ENCODE measurements at regions not wholly inside any gene's neighbourhood (a gene's known extent, or its start where the extent isn't known, plus 50 kb on each side); places are given as distances from the start of the nearest gene placed in this dataset.

DNA sequence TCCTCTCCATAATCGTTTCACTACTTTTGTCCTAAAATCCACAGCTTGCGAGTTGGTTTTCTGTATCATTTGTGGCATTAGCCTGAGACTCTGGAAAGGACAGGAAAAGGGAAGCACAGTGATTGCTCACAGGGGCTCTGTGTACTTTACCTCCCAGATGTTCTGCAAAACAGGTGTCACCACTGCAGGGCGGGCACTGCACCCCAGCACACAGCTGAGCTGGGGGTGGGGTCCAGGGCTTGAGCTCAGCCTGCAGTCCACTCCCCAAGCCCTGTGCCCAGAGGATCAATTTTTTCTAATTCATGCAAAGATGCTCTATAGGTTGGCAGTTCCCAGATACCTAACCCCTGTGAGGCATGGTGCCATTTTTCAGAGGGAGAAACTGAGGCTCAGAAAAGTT lies 119.4 kb upstream of the GLI2 start:
- DNase-seq, result no peak

DNA sequence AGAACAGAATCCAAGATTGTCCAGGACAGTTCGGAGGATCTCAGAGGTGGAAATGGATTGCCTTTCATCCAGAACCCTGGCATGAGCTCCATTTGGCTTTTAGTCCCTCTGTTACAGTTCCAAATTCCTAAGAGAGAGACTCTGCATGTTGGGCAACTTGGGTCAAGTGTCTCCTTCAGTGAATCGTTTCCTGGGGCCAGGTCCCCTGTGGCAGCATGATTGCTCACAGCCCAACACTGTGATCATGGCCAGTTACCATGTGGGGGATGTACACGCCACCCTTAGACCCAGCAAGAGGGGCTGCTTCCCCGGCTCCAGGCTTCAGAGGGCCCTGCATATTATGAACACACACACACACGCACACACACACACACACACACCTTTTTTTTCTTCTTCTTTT lies 118.6 kb upstream of the GLI2 start:
- DNase-seq, result no peak

DNA sequence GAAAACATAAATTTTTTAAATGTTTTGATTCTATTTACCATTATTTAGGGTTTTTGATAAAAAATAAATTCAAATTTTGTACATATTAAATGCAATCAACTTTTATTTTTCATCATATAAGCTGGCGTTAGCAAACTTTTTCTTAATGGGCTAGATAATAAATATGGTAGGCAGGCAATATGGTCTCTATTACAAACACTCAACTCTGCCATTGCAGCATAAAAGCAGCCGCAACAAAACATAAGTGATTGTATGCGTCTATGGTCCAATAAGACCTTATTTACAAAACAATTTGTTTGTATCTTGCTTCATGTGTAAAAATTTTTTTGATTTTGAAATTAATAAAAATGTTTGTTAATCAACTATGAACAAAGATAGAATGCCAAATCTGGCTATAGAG lies 116.8 kb upstream of the GLI2 start:
- no peak for DNase-seq

DNA sequence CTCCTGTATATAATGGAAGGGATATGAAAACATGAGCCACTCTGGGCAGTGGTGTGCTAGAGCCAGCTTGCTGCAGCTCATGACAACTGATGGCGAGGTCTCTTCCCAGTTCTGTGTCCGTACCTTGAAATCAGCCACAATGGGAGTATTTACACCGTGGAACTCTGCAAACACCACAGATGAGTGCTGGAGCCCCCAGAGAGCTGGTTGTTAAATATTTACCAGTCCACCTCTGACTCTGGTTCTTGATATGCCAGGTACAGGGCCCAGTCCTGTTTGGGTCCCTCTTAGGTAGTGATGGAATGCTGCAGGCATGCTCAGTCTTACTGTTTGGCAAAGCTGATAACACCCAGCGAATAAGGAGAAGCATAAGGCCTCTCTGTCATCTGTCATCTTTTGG lies 116.1 kb upstream of the GLI2 start:
- DNase-seq, result no peak

DNA sequence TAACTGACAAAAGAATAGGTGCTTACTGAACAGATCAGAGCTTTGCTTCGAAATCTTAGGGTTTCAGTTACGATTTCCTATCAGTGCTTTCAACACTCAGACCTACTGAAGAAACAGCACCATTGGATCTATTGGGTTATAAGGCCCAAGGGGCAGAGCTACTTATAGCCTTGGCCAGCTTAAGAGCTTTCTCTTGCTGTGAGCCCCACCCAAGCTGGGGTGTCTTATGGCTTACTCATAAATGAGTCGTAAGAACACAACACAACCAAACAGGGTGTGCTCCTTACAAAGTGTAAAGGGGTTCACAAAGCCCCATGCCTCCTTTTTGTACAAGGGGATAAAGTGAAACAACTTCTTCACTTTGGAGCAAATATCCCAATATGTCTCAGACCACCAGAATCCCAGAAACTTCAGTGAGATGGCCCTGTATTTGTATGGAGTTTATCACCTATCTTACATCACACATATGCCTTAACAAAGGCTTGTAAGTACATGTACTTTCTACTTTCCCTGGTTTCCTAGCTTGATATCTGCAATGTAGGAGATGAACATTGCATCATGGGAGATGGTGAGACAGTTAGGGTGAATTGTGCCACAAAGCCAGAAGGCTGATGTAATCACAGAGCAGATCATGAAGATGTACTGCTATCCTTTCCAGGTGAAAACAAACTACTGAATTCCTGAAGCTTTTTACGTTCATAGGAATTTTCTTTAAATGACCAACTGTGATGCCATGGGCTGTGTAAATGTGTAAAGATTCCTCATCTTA lies 115.5 kb upstream of the GLI2 start:
- DNase-seq, result no peak

DNA sequence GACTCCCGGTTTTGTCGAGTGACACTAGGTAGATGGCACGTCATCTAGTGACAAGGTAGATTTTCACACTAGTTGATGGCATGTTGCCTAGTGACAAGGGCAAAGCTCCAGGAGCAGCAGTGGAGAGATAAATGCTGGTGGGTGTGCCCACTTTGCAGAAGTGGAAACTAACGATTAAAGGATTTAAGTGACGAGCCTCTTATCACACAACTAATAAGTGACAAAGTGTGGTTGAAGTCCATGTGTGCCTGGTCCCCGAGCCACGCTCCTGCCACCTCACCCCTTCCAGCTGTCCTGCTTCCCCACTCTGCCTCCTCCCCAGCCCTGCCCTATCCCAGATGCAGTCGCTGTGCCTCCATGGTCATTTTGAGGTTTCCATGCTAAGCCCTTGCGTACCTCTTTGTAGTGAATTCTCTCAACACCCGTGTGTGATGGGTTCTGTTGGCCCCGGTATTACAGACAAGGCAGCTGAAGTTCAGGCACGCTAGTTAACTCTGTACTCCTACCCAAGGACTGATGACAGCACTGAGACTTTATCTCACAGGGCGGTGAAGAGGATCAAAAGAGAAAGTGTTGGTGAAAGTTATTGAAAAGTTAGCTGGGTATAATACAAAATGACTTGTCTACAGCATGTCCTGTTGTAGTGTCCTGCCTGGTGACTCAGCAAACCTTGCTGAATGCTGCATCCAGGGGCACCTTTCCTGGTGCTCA lies 113.4 kb upstream of the GLI2 start:
- DNase-seq, result no peak

DNA sequence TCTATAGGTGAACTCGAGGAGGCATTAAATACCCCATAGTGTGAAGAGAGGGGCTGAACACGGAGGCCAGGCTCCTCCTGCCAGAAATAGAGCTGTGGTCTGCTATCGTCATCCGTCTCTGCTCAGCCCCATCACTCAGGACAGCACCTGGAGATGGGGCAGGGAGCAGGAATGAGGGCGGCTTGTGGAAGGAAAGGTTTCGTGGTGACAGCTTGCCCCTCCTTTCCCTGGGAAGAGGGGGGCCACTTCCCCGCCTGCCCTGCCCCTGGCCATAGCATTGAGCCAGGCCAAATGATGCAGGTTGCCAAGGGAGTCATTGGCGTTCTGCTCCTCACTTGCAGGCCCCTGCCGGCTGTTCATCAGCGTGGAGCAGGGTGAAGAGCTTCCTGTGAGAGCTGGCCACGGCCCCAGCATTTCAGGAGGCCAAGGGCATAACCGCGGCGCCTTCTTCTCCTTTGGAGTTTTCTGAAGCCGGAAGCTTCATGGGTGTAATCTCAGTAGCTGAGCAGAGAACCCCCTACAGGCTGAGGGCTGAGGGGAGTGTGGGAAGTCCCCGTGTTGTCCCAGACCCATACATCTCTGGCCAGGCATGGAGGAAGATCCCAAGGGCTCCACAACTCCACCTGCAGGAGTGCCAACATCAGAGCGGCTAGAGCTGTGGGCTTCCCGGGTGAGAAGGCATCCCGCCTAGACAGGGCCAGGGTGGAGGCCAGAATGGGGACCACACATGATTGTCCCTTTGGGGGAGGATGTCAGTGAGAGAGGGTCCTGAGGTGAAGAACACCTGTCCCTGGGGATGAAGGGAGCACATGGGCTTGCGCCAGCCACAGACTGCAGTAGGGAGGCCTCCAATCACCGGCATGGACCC lies 112.5 kb upstream of the GLI2 start:
- DNase-seq, result no peak

DNA sequence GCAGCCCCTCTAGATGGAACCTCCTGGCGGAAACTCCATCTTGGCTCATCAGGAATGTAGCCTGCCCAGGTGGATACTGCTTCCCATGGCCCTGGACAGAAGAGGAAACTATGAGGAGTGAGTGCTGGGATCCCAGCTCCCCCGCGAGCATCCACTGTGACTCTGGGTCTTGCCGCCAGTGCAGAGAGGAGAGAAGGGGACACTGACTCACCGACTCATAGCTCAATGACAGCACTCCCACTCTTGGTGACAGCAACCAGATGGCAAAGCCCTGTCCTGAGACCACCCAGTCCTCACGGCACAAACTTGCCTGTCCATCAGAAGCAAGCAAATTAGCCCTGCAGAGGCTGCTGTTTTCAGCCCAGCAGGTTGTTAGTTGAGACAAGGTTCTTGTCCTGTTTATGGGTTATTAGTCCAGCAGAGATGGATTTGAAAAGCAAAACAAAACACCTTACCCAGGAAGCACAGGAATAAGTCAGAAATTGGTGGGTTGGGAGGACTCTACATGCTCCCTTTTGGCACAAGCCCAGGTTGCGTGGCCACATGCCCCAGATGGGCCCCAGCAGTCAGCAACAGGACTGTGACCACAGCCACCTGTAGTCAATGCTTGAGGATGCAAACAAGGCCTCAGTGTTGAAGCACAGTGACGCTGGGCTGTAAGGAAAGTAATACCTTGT lies 111.5 kb upstream of the GLI2 start:
- DNase-seq, result no peak

DNA sequence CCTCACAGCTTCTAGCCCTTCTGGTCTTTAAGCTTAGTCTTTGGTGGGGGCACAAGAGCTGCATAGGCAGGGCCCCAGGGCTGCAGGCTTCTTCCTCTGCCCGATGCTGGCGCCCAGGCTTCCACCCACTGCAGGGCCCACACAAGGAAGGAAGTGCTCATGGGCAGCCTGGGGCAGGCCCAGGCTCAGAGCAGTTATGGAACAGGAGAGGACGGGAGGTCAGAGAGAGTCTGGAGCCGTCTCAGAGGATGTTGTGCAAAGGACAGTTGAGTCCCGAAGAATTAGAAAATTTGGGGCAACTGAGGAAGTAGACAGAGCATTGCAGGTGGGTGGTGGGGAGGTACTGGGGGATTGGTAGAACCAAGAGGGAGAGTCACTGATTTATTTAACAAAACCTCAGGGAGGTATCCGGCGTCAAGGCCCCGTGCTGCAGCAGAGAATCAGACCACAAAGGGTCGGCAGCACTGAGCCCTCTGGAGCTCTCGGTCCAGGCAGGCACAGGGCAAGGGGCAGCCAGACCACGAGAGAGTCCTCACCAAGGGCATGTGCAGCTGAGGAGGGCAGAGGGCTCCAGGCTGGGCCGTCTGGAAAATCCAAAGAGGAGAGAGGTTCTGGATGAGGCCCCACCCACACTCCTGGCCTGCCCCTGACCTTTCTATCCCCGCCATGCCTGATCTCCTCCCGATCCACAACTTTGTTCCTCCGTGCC lies 110.8 kb upstream of the GLI2 start:
- no peak for DNase-seq

DNA sequence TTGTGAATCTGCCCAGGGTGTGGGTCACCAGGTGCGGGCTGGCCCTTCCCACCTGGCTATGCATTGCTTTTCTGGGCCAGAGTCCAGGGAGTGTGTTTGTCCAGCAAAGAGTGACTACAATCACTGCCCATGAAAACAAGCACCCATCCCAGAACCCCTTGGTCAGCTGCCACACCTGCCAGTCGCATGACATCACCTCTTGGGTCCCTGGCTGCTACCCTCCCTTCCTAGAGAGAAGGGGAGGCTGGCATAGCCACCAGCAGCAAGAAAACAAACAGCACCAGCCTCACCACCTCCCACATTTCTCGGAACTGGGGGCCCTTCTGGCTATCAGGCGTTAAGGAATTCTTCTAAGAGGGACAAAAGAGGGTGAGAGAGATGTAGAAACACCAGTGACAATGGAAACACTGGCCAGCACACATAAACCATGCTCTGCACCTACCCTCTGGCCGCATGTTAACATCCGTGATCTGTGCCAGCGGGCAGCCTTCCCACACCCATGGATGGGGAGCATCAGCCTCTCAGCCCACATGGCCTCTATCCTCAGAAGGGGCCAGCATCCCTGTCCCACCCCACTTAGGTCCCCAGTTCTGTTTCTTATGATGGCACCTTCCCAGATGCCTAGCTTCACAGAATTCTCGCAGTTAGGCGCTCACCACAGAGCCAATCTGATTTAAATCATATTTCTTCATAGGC lies 109.7 kb upstream of the GLI2 start:
- no peak for DNase-seq

DNA sequence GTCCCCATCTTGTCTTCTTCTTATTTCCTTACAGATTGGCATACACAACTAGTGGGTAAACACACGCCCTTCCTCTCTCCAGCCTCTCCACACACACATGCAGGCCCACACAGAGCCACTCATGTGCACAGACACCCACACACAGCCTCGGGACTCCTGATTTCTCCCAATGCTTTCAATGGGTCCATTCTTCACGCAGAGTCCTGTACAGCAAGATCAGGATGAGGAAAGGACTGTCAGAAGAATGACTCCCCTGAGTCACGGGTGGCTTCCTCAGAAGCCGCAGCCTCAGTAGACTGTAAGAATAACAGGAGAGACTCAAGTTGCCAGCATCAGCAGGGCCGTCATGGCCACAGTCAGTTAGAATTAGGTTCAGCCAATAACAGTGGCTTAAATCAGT lies 109.1 kb upstream of the GLI2 start:
- DNase-seq, result no peak

DNA sequence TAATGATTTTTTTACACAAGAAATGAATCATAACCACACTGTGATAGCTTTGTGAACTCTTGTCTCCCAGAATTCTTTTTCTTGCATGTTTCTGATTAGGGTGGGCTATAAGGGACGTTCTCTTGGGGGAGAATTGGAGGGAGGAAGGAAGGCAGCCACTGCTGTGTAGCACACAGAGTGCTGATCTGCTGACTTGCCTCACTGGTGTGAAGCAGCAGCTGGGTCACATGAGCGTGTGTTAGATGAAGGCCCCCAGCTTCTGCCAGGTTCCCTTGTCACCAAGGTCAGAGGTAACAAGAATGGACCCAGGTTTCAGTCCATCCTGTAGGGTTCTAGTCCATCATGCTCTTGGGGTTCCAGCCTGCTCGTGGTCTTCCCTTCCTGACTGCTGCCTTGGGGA lies 107.4 kb upstream of the GLI2 start:
- no peak for DNase-seq

DNA sequence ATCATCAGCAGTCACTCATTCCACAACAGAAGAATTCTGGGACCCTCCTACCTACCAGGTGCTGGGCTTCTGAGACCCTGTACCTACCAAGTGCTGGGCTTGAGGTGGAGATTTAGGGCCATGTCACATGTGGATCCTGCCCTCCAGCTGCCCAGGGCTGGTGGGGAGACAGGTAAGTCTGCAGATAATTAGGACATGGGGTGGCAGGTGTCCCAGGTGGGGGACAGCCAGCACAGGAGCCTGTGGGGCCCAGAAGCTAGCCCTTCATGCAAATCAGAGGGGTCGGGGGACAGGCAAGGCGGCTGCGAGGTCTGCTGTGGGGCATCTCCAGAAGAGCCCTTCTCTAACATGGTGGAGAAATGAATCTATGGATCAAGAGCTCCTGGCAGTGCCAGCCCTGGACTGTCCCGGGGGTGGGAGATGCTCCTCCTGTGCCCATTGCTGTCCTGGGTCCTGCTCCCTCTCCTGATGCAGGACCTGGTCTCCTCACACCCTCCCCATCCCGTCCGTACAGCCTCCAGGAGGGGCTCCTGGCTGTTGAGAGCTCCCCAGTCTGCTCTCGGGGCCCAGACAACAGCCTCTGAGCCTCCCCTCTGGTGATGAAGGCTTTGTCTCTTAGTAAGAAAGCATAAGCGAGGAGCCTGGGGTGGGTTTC lies 106.3 kb upstream of the GLI2 start:
- DNase-seq, result no peak

DNA sequence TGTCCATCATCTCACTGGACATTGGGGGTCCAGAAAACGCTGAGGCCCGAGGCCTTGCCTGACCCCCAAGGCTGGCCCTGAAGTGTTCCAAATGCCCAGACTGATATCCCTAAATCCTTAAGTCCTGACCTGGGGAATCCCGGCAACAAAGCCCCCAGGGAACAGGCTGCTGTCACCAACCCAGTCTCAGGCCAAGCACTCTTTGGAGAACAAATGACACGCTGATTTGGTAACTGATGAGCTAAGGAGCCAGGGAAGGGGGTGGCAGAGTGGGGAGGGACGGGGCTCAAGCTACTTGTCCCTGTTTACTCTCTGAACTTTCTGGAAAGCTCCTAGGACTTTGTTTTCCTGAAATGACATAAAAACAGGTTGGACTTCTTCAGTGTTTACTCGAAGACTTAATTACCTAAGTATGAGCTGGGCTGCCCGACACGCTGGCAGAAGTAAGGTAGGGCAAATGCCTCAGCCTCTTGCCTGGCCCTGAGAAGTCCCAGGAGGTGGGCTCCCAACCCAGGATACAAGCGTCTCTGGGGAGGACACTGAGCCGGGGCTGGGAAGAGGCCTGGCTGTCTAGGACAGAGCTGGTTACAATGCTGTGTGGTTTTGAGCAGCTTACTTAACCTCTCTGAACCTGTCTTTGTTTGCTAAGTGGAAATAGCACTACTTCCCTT lies 105.5 kb upstream of the GLI2 start:
- no peak for DNase-seq

DNA sequence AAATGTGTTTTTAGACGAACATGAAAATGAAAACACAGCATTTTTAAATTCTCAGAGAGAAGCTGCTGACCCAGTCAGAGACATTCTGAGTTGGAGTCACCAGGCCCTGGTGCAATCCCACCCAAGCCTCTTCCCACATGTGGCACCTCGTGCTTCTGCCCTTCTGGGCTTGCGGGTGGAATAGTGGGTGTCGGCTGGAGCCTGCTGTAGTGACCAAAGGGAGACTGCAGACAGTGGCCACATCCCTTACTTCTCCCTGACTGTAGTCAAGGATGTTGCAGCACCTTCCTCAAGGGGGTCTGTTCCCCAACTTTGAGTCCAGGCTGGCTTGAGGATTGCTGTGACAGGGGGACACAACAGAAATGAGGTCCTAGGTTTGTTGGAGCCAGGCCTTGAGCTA lies 104.4 kb upstream of the GLI2 start:
- DNase-seq, result no peak

DNA sequence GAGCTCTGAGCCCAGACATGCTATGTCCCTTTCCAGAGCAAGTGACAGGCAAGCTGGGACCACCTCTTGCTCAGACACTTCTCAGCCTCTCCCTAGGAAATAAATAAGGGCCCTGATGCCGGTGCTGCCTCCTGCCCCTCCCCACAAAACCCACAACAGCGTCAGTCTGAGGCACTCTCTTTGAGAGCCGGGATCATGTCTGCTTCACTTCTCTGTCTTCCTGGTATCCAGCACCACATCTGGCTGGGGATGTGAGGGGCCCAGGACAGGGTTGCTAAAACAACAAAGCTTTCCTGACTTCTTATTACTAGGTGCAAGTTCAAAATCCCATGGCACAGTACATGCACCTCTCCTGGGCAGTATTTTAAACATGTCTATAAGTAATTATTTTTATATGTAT lies 103.9 kb upstream of the GLI2 start:
- no peak for DNase-seq

DNA sequence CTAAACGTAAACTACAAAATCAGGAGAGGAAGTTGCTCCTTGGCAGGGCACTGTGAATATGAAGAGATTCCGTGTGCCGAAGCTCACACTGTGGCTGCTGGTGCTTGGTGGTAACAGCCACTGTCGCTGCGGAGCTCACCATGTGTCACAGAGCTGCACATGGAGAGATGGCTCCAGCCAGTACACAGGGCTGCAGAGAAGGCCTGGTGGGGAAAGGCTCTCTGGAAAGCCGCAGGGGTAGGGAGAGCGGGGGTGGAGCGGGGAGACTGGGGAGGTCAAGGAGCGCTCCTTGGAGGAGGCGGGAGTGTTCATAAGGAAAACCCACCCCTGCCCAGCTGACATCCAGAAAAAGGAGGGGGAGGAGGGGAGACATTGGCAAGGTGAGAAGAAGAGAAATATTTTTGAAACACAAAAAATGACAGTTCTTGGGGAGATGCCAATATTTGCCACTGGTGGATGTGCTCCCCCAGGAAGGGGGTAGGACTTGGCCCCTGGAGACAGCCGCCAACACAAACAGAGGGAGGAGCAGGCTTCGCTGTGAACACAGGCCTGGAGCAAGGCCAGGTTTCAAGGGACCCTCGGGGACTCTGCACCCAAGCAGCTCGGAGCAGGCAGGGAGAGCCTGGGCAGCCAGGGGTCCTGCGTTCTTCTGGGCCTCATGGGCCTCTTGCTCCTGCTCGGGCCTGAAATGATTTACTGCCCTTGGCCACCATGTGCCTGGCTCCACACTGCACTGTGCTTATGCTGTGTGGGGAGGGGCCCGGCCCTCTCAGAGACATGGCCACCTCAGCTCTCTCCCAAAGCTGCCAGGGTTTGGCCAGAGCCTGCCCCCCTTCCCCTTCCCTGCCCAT lies 102.6 kb upstream of the GLI2 start:
- DNase-seq, result no peak

DNA sequence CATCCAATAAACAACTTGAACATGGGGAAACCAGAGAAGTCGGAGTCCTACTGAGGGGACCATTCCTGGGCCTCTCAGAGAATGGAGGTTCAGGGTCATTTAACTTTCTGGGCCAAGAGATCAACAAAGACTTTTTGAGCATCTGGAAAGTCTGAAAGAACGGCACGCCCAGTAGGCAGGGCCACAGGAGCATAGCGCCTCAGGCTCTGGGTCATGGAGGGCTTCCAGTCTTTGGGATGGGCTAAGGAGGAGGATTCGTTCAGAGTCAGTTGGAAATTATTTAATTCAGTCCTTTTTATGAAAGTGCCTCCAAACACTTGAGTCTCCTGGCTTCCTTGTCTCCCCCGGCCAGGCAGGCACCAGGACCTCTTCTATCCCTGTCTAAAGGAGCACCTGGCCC lies 101.1 kb upstream of the GLI2 start:
- DNase-seq, result no peak

DNA sequence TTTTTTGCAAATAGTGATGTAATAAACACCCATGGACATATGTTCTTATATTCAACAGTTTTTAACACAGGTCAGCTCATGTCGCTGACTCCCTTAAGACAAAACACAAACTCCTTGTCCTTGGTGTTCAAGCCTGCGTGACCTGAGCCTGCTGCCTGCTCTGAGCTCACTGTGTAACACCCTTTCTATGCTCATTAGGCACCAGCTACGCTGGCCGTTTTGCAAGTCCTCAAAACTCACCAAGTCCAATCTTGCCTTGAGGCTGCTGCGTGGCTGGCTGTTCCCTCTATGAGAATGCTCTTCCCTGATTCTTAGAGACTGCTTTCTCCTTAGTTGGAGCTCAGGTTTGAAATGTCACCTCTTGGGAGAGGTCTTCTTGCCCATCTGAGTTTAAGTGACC lies 100.5 kb upstream of the GLI2 start:
- DNase-seq, result no peak

DNA sequence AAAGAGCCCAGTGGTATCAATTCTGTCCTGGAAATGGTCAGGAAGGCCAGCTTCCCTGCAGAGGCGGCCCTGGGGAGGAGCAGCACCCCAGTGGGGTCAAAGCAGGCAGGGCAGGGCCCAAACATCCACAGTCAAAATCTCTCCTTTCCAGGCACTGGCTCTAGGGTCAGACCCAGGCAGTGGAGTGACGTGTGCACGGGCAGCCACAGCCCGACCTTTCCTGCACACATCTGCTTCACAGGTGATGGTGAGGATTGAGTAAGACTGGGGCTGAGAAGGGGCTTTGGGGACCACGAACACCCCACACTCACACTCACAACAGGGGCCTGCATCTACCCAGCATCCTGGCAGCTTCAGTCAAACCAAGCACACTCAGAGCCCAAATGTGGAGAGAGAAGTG lies 97.8 kb upstream of the GLI2 start:
- no peak for DNase-seq

Measured in activated CD4-positive, alpha-beta T cell treated with anti-CD3 and anti-CD28 coated beads for 4 hours (primary cell).